ENCODE measurements at regions not wholly inside any gene's neighbourhood (a gene's known extent, or its start where the extent isn't known, plus 50 kb on each side); places are given as distances from the start of the nearest gene placed in this dataset.

DNA sequence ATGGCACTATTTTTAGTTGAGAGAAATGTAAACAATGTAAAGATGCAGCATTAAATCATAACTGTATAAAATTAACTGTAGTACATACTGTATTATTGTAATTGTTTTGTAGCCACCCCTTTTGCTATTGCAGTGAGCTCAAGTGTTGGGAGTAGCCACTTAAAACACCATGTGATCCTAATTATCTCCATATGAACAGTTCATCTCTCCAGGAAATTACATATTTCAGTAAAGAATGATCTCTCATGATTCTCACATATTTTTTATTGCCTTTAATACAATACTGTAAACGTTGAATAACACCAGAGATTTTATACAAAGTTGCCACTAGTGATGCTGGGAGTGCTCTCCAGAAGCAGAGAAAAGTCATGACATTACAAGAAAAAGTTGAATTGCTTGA, 1768.6 kb downstream of the LRRC4C start:
- TF ChIP-seq, protein P1, sequence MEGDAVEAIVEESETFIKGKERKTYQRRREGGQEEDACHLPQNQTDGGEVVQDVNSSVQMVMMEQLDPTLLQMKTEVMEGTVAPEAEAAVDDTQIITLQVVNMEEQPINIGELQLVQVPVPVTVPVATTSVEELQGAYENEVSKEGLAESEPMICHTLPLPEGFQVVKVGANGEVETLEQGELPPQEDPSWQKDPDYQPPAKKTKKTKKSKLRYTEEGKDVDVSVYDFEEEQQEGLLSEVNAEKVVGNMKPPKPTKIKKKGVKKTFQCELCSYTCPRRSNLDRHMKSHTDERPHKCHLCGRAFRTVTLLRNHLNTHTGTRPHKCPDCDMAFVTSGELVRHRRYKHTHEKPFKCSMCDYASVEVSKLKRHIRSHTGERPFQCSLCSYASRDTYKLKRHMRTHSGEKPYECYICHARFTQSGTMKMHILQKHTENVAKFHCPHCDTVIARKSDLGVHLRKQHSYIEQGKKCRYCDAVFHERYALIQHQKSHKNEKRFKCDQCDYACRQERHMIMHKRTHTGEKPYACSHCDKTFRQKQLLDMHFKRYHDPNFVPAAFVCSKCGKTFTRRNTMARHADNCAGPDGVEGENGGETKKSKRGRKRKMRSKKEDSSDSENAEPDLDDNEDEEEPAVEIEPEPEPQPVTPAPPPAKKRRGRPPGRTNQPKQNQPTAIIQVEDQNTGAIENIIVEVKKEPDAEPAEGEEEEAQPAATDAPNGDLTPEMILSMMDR (IDR thresholded peaks at IDR 0.05; ENCODE audit: low read length): no peak
- no peak for TF ChIP-seq EZH2 (IDR thresholded peaks at IDR 0.05; ENCODE audit: borderline replicate concordance, low read length)
